AG04449 (cell line): ENCODE measurements at regions not wholly inside any gene's neighbourhood (a gene's known extent, or its start where the extent isn't known, plus 50 kb on each side); places are given as distances from the start of the nearest gene placed in this dataset.

Source experiments
- CTCF ChIA-PET: fragments of 350-600 bp; formaldehyde crosslinking; extraction: SDS; loops from one replicate; lab custom pipeline; 2021; ENCODE audit warnings: antibody characterized with exemption; lab: Yijun Ruan, JAX
- POLR2A ChIA-PET: fragments of 400-600, 350-600 bp; formaldehyde crosslinking; extraction: SDS; loops from one replicate; lab custom pipeline; 2020; ENCODE audit warnings: antibody characterized with exemption, inconsistent platforms; lab: Yijun Ruan, JAX
- DNase-seq: peaks from one replicate; pipeline ENCODE4 v3.0.0-alpha.2; 2010; ENCODE audit warnings: low read depth, low spot score
- H3K4me3 ChIP-seq: 2 replicates; pipeline ENCODE4 v1.5.1; 2011; ENCODE audit warnings: low read depth, mild to moderate bottlenecking, control low read depth, low read length
- TF ChIP-seq, protein P1 (sequence below): IDR thresholded peaks from one replicate; pipeline ENCODE4 v1.5.1; 2011; ENCODE audit warnings: mild to moderate bottlenecking, moderate library complexity, low read length, control low read depth, inconsistent platforms; ENCODE audit not compliant: insufficient read depth; ENCODE audit errors: missing control alignments

GRCh38 chr4:146113171-146113570, 62.3 kb upstream of the LSM6 start:
- H3K4me3 ChIP-seq, result no peak overlapping the region
- DNase-seq, result no peak
- TF ChIP-seq, protein P1, sequence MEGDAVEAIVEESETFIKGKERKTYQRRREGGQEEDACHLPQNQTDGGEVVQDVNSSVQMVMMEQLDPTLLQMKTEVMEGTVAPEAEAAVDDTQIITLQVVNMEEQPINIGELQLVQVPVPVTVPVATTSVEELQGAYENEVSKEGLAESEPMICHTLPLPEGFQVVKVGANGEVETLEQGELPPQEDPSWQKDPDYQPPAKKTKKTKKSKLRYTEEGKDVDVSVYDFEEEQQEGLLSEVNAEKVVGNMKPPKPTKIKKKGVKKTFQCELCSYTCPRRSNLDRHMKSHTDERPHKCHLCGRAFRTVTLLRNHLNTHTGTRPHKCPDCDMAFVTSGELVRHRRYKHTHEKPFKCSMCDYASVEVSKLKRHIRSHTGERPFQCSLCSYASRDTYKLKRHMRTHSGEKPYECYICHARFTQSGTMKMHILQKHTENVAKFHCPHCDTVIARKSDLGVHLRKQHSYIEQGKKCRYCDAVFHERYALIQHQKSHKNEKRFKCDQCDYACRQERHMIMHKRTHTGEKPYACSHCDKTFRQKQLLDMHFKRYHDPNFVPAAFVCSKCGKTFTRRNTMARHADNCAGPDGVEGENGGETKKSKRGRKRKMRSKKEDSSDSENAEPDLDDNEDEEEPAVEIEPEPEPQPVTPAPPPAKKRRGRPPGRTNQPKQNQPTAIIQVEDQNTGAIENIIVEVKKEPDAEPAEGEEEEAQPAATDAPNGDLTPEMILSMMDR, result no peak
- ChIA-PET CTCF (interaction anchor here (1.1 to 1.7 kb wide), 3 partner anchors 9 to 28 kb away, joined by 3 to 6 read pairs (median 4); no protein-coding TSS in a partner anchor), POLR2A (no interaction called here)

DNA sequence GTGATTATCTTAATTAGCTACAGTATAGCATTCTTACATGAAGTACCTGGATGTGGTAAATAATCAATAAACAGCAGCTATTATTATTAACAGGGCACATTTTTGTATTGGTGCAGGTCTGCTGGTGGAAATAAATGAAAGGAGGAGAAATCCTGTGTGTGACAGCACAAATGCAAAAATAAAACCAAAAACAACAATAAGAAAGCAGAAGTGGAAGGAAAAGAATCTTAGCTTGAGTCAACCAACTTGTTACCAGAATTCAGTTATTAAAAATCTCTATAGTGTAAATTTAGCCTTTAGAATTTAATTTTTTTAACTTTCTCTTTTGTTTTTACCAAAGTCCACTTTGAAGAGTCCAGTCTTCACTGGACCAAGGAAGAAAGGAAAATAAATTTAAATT, 63.1 kb upstream of the LSM6 start:
- ChIA-PET CTCF (interaction anchor here (1.1 to 1.7 kb wide), 4 partner anchors 9 to 27 kb away, joined by 3 to 6 read pairs (median 4); no protein-coding TSS in a partner anchor), POLR2A (no interaction called here)
- DNase-seq, result no peak
- no peak overlapping the region for H3K4me3 ChIP-seq
- TF ChIP-seq, protein P1, result no peak

DNA sequence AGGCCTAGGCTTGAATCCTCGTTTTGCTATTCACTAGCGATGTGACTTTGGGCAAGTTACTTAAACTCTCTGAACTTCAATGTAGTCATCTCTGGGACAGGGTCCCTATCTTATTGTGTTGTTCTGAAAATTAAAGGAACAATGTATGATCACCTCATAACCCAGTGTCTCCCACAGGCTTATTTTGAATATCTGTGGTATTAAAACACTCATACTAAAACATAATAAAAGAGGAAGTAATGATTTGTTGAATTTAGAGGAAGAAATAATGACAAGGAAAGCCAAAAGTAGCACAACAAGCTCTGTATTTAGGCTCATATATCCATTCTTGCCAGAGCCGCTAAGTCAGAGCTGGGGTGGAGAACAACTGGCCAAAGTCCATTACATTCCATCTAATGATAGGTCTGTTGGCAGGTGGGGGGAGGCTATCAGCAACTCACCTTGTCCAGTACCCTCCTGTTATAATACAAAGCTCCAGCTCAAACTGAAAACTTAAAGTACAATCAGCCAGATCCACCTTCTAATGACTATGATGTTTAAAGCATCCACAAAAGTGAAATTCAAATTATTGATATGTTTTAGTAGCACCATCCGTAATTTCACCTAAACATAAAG, 64.5 kb upstream of the LSM6 start:
- H3K4me3 ChIP-seq, result no peak overlapping the region
- ChIA-PET CTCF (interaction anchor here (1.4 to 1.7 kb wide), 2 partner anchors 11 to 16 kb away, joined by 4 to 7 read pairs; no protein-coding TSS in a partner anchor), POLR2A (no interaction called here)
- no peak for DNase-seq
- TF ChIP-seq, protein P1, result no peak

- H3K4me3 ChIP-seq, result no peak overlapping the region
- TF ChIP-seq, protein P1, result no peak
- DNase-seq, result no peak
- ChIA-PET POLR2A (no interaction called here), CTCF (no interaction called here)
These were observed 66.8 kb upstream of the LSM6 start for GRCh38 chr4:146108756-146109155.

GRCh38 chr4:146107587-146108240, 67.8 kb upstream of the LSM6 start:
- no peak overlapping the region for H3K4me3 ChIP-seq
- POLR2A ChIA-PET, result no interaction called here
- no peak for DNase-seq
- CTCF ChIA-PET, result no interaction called here
- TF ChIP-seq, protein P1, result no peak

DNA sequence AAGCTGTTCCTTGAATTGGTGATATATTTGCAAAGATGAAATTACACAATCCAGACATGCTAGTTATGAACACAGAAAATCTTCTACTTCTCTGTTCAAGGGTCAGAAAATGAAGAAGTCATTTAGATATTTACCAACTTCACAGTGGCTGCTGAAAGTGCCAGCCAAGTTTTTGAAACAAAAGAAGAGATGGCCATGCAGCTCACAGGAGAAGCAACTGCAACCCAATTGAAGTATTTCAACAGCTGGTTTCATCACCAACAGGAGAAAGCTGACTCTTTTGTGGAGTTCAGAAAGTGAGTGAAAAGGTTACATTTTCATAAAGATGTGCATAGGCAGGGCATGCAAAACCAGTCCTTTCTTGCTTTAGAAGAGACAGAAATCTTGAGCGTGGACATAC, 70.1 kb upstream of the LSM6 start:
- CTCF ChIA-PET, result interaction anchor here (2.1 kb wide), 1 partner anchor 10 kb away, joined by 12 read pairs; no protein-coding TSS in a partner anchor
- TF ChIP-seq, protein P1, result no peak
- no peak for DNase-seq

More for the DNA sequence above, 70.1 kb upstream of the LSM6 start:
- POLR2A ChIA-PET, result no interaction called here
- H3K4me3 ChIP-seq, result no peak overlapping the region
